A673 (cell line): ENCODE measurements at regions not wholly inside any gene's neighbourhood (a gene's known extent, or its start where the extent isn't known, plus 50 kb on each side); places are given as distances from the start of the nearest gene placed in this dataset.

Experiments used
- EZH2 ChIP-seq: fragments of 200-600 bp; sonication (generic); IDR thresholded peaks from 2 replicates; pipeline ENCODE4 v1.6.1; 2017; ENCODE audit warnings: borderline replicate concordance, low read depth, mild to moderate bottlenecking, mixed read lengths, antibody characterized with exemption, low read length; ENCODE audit not compliant: poor library complexity, severe bottlenecking
- TF ChIP-seq, protein P1 (sequence below): fragments of 300-800, 200-600 bp; sonication (generic); conservative IDR thresholded peaks from 2 replicates; pipeline ENCODE4 v1.5.1; 2017; ENCODE audit warnings: low read depth, mild to moderate bottlenecking, antibody characterized with exemption, low read length, moderate library complexity, mixed read lengths

DNA sequence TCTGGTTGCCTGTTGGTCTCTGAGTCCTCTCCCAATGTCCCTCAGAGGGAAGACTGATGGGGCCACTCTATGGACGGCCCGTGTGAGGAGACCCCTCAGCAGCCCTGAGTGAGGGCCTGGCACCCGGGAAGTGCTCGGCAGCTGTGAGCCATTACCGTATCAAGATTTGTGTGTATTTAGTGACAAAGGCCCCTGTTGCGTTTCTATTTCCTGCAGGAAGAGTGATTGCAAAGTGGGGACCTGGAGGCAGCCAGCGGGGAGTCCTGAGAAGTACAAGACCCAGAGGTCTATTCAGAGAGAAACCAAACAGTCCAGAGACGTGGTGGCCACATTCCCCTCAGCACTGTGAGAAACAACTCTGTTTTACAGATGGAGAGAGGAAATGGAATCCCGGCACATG is 51.1 kb upstream of the CHST15 start:
- TF ChIP-seq, protein P1, sequence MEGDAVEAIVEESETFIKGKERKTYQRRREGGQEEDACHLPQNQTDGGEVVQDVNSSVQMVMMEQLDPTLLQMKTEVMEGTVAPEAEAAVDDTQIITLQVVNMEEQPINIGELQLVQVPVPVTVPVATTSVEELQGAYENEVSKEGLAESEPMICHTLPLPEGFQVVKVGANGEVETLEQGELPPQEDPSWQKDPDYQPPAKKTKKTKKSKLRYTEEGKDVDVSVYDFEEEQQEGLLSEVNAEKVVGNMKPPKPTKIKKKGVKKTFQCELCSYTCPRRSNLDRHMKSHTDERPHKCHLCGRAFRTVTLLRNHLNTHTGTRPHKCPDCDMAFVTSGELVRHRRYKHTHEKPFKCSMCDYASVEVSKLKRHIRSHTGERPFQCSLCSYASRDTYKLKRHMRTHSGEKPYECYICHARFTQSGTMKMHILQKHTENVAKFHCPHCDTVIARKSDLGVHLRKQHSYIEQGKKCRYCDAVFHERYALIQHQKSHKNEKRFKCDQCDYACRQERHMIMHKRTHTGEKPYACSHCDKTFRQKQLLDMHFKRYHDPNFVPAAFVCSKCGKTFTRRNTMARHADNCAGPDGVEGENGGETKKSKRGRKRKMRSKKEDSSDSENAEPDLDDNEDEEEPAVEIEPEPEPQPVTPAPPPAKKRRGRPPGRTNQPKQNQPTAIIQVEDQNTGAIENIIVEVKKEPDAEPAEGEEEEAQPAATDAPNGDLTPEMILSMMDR, result no peak
- TF ChIP-seq EZH2, result no peak
